Gastroesophageal sphincter (tissue), 4 donors: ENCODE measurements at regions not wholly inside any gene's neighbourhood (a gene's known extent, or its start where the extent isn't known, plus 50 kb on each side); places are given as distances from the start of the nearest gene placed in this dataset.
A peak's percentile ranks its signal among the peaks of the same experiment; 100 is the strongest.

Source experiments
- ATAC-seq: fragments of 150-250 bp; one replicate; pipeline ENCODE4 v1.9.1; 2016; ENCODE audit warnings: mild to moderate bottlenecking, moderate library complexity
- H3K27ac ChIP-seq, 4 donors: fragments of 200-600 bp; sonication (generic) in 3 of 4; 1 replicate in 3 of 4; 2 replicates in 1 of 4; pipeline ENCODE4 v1.5.1; 2016 to 2019
- H3K27me3 ChIP-seq: fragments of 200-600 bp; sonication (generic); one replicate; pipeline ENCODE4 v1.5.1; 2019
- H3K36me3 ChIP-seq, 2 donors: fragments of 200-600 bp; sonication (generic); one replicate each; pipeline ENCODE4 v1.5.1; 2019; ENCODE audit warnings: control low read depth in 1 of 2
- H3K4me1 ChIP-seq, 3 donors: fragments of 200-600 bp; sonication (generic); 1 replicate in 2 of 3; 2 replicates in 1 of 3; pipeline ENCODE4 v1.5.1; 2016 to 2019; ENCODE audit warnings: control low read depth in 2 of 3
- H3K4me3 ChIP-seq, 2 donors: fragments of 200-600 bp; sonication (generic); one replicate each; pipeline ENCODE4 v1.5.1; 2019; ENCODE audit warnings: mild to moderate bottlenecking in 1 of 2, moderate library complexity in 1 of 2
- H3K9me3 ChIP-seq, 3 donors: fragments of 200-600 bp; sonication (generic); one replicate each; pipeline ENCODE4 v1.5.1; 2017 to 2019; ENCODE audit warnings: control low read depth in 2 of 3
- EP300 ChIP-seq: sonication (generic); formaldehyde crosslinking; IDR thresholded peaks from one replicate; pipeline ENCODE4 v1.6.1; 2017; ENCODE audit warnings: antibody characterized with exemption, mild to moderate bottlenecking
- POLR2A ChIP-seq, 2 donors: fragments of 450-650 bp; IDR thresholded peaks; one replicate each; pipeline ENCODE4 v1.6.1; 2017; ENCODE audit warnings: antibody characterized with exemption in 2 of 2, mild to moderate bottlenecking in 2 of 2, moderate library complexity in 1 of 2
- POLR2AphosphoS5 ChIP-seq: sonication (generic); formaldehyde crosslinking; IDR thresholded peaks from one replicate; pipeline ENCODE4 v1.6.1; 2017; ENCODE audit warnings: antibody characterized with exemption
- WGBS, 2 donors: methylation state at CpG; one replicate each; pipeline ENCODE4 v1.1.5; 2018; ENCODE audit warnings: low coverage in 1 of 2; 5-methylcytosine and 5-hydroxymethylcytosine counted together
- TF ChIP-seq, protein P1 (sequence below), 4 experiments: fragments of 200-600 bp in 2 of 4; fragments of 450-650 bp in 2 of 4; sonication (generic) in 1 of 4; IDR thresholded peaks; one replicate each; pipeline ENCODE4 v1.5.1; 2017 to 2019; ENCODE audit warnings: antibody characterized with exemption in 4 of 4, mild to moderate bottlenecking in 2 of 4, moderate library complexity in 2 of 4

DNA sequence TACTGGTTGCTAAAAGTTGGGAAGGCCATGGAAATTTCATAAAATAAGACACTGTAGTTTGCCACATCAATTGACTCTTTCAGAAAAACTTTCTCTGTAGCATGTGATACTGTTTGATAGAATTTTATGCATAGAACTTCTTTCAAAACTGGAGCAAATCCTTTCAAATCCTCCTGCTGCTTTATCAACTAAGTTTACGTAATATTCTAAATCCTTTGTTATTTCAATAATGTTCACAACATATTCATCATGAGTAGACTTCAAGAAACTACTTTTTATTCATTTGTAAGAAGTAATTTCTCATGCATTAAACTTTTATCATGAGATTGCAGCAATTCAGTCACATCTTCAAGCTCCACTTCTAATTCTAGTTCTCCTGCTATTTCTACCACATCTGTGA lies 199.3 kb downstream of the PCDH18 start:
- Histone ChIP-seq H3K4me1 (no peaks in the 10 kb centered on the region), H3K36me3 (no peaks in the 10 kb centered on the region), H3K9me3 (peaks cover 0 to 13% (median 0%) of the 10 kb centered on the region in 3 donors), H3K27me3 (no peaks in the 10 kb centered on the region), H3K27ac (no peak overlapping the region), H3K4me3 (no peak overlapping the region)
- WGBS, 2 donors = 78 to 100% methylated on average over 1 of the region's 1 CpG
- no peak for ATAC-seq
- no peak for TF ChIP-seq POLR2AphosphoS5
- TF ChIP-seq POLR2A (IDR thresholded peaks at IDR 0.05) = no peak

DNA sequence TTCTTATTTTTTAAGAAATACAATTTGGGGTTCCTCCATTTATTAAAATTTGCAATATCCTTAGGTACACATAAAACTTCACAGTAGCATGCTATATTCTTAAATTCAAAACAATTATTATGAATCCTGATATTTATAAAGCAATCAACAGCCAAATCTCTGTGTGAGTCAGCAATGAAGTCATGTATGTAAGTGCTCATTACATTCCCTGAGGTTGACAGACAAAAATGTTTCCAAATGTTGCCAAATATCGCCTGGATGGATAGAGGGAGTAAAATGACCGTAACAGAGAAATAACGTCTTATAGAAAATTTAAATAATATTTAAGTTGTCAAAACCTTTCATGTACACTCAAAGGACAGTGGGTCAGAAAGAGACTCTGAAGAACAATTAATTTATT lies 220.0 kb downstream of the PCDH18 start:
- Histone ChIP-seq H3K9me3 (no peaks in the 10 kb centered on the region), H3K4me3 (no peak overlapping the region), H3K27me3 (no peaks in the 10 kb centered on the region), H3K4me1 (peaks cover 0 to 20% (median 3%) of the 10 kb centered on the region in 3 donors), H3K27ac (no peak overlapping the region), H3K36me3 (no peaks in the 10 kb centered on the region)
- no peak for ATAC-seq
- WGBS, 2 donors = 78 to 79% methylated on average over 3 of the region's 3 CpGs
- TF ChIP-seq EP300 = no peak
- TF ChIP-seq POLR2AphosphoS5 = no peak
- no peak for TF ChIP-seq POLR2A (IDR thresholded peaks at IDR 0.05)
- TF ChIP-seq, protein P1, sequence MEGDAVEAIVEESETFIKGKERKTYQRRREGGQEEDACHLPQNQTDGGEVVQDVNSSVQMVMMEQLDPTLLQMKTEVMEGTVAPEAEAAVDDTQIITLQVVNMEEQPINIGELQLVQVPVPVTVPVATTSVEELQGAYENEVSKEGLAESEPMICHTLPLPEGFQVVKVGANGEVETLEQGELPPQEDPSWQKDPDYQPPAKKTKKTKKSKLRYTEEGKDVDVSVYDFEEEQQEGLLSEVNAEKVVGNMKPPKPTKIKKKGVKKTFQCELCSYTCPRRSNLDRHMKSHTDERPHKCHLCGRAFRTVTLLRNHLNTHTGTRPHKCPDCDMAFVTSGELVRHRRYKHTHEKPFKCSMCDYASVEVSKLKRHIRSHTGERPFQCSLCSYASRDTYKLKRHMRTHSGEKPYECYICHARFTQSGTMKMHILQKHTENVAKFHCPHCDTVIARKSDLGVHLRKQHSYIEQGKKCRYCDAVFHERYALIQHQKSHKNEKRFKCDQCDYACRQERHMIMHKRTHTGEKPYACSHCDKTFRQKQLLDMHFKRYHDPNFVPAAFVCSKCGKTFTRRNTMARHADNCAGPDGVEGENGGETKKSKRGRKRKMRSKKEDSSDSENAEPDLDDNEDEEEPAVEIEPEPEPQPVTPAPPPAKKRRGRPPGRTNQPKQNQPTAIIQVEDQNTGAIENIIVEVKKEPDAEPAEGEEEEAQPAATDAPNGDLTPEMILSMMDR (IDR thresholded peaks at IDR 0.05) = no peak

DNA sequence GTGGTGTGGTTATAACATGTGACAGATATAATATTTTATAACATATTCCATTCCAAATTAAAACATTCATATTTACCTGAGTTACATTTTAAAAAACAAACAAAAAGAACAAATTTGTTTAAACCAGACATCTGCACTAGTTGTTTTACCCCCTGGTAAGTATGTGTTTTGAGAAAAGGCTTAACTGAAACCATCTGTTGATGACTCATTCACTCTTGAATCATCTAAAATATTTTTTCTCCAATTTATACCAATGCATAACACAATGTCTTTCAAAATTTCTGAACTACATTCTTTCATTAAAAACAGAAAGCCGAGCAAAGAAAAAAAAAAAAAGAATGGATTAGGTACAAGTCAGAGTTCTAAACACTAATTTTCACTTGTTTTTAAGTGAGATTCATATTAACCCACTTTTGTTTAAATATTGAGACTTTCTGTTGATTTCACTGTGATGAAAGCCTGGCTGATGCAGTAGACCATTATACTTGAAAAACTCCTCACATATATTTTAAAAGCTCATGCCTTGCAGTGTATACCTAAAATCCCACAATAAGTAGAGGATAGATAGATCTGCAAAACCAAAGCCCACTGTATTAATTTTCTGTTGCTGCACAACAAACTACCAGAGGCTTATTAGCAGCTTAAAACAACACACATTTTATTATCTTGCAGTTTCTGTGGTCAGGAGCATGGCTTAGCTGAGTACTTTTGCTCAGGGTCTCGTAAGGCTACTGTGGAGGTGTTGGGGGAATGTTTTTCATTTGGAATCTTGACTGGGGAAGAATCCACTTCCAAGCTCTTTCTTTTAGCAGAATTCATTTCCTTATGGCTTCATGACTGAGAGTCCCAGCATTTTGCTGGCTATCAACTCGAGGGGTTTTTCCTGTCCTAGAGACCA lies 221.5 kb downstream of the PCDH18 start:
- Histone ChIP-seq H3K4me3 (no peak overlapping the region), H3K4me1 (peaks cover 0 to 24% (median 3%) of the 10 kb centered on the region in 3 donors), H3K36me3 (no peaks in the 10 kb centered on the region), H3K27me3 (no peaks in the 10 kb centered on the region), H3K27ac (peak overlapping the region in 2 of 4 donors; percentile 19 to 39), H3K9me3 (no peaks in the 10 kb centered on the region)
- peak; percentile 62 for ATAC-seq
- 60 to 73% methylated on average over 3 of the region's 3 CpGs for WGBS, 2 donors
- TF ChIP-seq, protein P1 (IDR thresholded peaks at IDR 0.05) = no peak
- peak; percentile 39 for TF ChIP-seq POLR2AphosphoS5

DNA sequence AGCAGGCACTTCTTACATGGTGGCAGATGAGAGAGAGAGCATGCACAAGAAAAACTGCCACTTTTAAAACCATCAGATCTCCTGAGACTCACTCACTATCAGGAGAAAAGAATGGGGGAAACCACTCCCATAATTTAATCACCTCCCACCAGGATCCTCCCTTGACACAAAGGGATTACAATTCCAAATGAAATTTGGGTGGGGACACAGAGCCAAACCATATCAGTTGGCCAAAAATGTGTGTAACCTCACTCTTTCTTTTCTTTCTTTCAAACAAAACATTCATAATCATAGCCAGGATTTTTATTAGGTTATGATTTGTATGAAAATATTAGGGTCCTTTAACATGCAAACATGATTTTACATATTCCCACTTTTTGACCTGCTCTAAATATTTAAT lies 222.1 kb downstream of the PCDH18 start:
- Histone ChIP-seq H3K27ac (peak overlapping the region in 2 of 4 donors; percentile 9 to 19), H3K36me3 (no peaks in the 10 kb centered on the region), H3K9me3 (no peaks in the 10 kb centered on the region), H3K27me3 (no peaks in the 10 kb centered on the region), H3K4me1 (peaks cover 0 to 24% (median 3%) of the 10 kb centered on the region in 3 donors), H3K4me3 (no peak overlapping the region)
- ATAC-seq = peak; percentile 40
- no peak for TF ChIP-seq POLR2A (IDR thresholded peaks at IDR 0.05)
- TF ChIP-seq EP300 = no peak
- no peak for TF ChIP-seq POLR2AphosphoS5
- TF ChIP-seq, protein P1 (IDR thresholded peaks at IDR 0.05) = no peak

DNA sequence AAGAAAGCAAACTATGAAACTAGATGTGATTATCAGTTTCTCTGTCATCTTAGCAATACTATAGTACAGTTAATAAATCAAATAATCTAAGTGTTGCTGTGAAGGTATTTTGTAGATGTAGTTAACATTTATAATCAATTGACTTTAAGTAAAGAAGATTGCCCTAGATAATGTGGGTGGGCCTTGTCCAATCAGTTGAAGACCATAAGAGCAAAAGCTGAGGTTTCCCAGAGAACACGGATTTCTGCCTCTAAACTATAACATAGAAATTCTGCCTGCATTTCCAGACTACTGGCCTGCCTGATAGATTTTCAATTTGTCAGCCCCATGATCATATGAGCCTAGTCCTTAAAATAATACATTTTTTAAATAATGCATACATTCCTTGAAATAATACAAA lies 222.9 kb downstream of the PCDH18 start:
- ATAC-seq = no peak
- no peaks in the 10 kb centered on the region for H3K36me3 ChIP-seq
- no peak for TF ChIP-seq EP300
- no peak for TF ChIP-seq POLR2AphosphoS5
- TF ChIP-seq, protein P1 (IDR thresholded peaks at IDR 0.05) = no peak
- TF ChIP-seq POLR2A (IDR thresholded peaks at IDR 0.05) = no peak
- H3K4me1 ChIP-seq = peaks cover 0 to 24% (median 3%) of the 10 kb centered on the region in 3 donors
- H3K27ac ChIP-seq = no peak overlapping the region
- no peaks in the 10 kb centered on the region for H3K9me3 ChIP-seq
- no peak overlapping the region for H3K4me3 ChIP-seq
- H3K27me3 ChIP-seq = no peaks in the 10 kb centered on the region
- WGBS, 2 donors = 88 to 100% methylated on average over 1 of the region's 1 CpG
